Cardiac septum (tissue), 1 donor: ENCODE measurements at regions not wholly inside any gene's neighbourhood (a gene's known extent, or its start where the extent isn't known, plus 50 kb on each side); places are given as distances from the start of the nearest gene placed in this dataset.

Experiments
- DNase-seq: peaks from one replicate; pipeline ENCODE4 v3.0.0-alpha.2; 2020; ENCODE audit warnings: low spot score
- intact Hi-C: fragments of 100-400 bp; cut with DNase I; formaldehyde crosslinking; loops from one replicate; pipeline ENCODE4 v1.14.0; 2022
- donor health status: DM: no; HTN: no; CAD: no.

DNA sequence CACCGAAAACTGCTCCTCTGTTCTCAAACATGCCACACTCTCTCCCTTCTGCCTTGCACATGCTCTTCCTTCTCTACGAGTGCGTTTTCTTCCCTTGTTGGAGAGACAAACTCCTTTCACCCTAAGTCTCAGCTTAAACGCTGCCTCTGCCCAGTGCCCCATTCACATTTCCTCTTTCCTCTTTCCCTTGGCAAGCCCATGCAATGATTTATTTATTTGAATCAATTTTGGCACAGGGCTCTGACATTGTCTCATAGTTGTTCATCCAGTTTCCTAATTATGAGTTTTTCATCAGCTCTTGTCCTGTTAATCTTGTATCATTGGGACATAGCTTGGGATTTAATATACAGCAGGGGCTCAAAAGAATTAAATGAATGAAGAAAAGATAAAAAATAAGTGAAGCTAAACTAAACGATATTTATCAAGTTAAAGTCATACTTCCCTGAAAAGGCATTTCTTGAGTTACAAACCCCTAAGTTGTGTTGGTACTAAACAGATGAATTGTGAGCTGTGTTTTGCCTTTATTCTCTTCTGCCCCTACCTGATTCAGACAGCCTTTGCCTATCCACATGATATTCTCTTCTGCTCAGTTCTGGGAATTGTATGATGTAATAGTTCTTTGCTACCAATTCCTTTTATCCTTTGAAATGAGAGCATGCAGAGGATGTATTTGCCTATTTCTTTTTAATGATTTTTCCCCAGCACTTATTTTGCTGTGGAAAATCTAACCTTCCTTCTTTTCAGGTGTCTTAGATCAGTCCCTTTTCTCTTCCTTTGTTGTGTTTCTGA lies 704.4 kb downstream of the UTRN start:
- intact Hi-C loops: no loop called here

DNA sequence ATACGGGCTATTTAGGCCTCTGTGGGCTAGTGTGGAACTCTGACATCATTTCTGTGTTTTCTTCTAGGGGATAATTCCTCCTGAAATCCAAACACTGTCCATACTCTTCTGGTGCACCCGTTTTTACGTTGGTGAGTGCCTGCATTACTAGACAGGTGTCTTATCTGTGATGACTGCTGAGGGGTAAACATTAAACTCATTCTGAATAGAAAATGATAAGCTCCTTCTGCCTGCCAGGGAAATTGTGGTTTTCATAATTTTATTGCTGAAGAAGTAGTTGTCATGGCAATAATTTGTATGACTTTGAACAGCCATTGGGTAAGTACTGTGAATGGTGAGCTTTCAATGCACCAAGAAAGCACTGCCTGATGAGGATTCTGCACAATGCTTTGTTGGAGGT lies 705.6 kb downstream of the UTRN start:
- DNase-seq: no peak
- intact Hi-C loops: no loop called here

More for the DNA sequence above, 704.4 kb downstream of the UTRN start:
- DNase-seq: no peak

DNA sequence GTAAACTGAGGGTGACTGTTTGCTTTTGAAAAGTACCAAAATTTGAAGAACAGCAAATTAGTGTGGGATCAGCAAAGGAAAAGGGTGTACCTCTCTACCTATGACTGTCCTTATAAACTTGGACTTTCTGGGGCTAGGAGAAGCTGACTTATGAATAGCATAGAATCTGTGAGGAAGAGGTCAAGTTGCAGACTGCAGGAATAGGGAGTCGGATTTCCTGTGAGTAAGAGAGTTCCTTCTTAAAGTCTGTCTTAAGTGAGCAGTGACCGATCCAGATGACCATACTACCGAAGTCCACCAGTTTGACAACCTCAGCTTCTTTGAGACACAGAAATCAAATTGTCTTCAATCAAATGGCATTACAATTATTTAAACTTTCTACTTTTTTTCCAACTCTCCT lies 708.7 kb downstream of the UTRN start:
- DNase-seq: no peak
- intact Hi-C loops: no loop called here

DNA sequence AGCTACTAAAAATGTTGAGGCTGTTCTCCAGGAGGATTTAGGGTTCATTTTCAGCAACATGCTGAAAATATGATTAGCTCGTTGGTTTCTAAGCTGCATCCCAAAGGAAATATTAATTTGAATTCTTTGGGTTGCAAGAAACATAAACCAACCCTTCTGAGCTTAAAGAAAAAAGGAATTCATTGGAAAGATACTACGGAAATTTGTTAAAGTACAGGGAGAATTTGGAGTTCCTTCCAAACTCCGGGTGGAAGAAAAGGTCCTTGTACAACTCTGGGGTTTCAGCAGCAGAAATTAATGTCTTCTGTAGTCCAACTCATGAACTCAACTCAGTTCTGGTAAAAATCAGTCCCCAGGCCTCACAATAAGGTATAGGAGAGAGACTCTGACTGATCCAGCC lies 712.9 kb downstream of the UTRN start:
- intact Hi-C loops: no loop called here
- no peak for DNase-seq

DNA sequence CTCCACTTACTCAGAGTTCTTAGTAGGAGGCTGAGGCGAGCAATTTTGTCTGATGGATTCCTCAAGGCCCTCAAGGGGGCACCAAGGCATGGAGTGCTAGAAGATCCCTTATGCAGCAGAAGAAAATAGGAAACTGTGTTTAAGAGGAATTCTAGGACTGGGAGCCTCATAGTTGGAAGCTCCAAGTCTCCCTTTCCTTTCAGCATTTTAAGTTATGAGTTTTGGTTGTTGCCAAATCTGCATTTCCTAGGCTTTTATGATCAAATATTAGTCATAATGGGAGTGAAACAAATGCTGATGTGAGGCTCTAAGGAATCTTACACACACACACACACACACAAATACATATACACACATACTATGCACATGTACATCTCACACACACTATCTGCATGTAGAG lies 714.0 kb downstream of the UTRN start:
- intact Hi-C loops: no loop called here
- DNase-seq: no peak

DNA sequence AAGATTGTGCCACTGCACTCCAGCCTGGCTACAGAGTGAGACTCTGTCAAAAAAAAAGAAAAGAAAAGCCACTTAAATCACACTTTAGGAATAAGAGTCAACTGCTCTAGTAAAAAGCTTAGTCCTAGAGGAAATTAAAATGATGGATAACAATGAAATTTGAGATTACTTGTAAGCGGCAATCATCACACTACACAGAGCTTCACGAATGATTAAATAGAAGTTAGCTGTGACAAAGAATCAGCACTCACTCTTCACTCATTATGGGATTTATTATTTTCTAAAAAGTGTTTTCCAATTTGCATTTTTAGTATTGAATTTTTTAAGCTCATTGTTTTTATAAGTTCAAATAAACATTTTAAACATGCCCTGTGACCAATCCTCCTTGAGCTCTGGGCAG lies 718.0 kb downstream of the UTRN start:
- no peak for DNase-seq
- intact Hi-C loops: no loop called here

DNA sequence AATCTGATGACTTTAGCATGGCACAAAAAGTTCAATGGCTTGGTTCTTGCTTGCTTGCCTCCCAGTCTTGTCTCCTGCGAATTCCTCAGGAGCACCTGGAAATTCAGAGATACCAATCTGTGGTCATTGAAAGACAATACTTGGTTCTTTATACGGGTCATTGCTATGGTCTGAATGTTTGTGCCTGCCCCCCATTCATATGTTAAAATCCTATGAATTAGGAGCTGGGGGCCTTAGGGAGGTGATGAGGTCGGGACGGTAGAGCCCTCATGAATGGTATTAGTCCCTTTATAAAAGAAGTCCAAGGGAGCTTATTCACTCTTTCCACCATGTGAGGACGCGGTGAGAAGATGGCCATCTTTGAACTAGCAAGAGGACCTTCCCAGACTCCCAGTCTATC lies 721.8 kb downstream of the UTRN start:
- intact Hi-C loops: no loop called here
- no peak for DNase-seq

DNA sequence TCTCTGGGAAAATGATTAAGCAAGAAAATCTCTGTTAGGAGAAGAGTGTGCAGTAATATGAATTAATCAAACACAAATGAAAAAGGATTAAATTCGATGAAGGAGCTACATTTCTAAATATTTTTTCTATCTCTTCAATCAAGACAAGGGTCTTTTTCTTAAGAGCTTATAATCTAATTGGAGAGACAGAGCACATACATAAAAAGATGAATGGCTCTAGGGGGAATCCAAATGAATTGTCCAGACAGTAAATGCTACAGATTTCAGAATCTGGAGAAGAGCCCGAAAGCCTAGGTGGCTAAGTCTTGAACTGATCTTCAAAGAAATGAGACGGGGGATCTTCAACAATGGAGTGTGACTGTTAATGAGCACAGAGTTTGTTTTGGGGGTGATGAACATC lies 723.6 kb downstream of the UTRN start:
- intact Hi-C loops: no loop called here
- DNase-seq: no peak

DNA sequence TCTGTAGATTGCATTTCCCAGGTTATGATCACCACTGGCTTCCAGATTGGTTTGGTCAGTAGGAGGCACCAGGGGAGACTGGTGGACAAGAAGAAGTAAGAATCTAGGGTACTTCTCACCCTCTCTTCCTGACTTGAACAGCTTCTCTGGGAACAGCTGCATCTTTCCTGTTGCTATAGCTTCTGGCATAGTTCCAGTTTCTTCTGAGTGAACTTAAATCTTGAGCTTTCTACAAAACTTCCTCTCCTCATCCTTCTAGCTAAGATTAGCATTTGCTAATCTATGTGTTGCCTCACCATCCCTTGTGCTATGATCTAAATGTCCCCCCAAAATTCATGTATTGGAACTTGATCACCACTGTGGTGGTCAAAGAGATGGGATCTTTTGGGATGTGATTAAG lies 724.6 kb downstream of the UTRN start:
- intact Hi-C loops: no loop called here
- DNase-seq: no peak

DNA sequence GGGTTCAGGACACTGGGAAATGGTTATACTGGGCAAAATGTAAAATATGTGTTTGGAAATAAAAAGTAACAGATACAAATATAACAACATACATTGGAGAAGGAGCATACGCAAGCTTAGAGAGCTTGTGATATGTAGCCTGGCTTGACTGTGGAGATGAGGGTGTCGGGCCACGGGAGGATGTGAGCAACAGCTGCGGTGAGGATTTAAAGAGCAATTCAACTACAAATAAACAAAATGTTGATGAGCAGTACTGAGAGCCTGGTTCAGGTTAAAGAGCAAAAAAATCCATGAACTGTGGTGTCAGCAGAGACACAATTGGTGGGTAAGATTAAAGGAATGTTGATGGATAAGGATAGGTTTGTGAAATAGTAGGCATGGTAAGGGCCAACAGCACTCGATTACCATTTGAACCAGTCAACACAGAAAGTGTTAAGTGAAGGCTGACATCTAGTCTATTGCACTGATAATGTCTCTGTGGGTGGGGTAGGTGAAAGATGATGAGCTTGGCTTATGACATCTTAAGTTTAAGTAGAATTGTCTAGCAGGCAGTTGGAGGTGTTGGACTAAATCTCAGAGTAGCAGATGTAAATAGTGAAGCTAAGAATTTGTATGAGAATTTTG lies 723.2 kb downstream of the EPM2A start:
- DNase-seq: no peak
- intact Hi-C loops: no loop called here

DNA sequence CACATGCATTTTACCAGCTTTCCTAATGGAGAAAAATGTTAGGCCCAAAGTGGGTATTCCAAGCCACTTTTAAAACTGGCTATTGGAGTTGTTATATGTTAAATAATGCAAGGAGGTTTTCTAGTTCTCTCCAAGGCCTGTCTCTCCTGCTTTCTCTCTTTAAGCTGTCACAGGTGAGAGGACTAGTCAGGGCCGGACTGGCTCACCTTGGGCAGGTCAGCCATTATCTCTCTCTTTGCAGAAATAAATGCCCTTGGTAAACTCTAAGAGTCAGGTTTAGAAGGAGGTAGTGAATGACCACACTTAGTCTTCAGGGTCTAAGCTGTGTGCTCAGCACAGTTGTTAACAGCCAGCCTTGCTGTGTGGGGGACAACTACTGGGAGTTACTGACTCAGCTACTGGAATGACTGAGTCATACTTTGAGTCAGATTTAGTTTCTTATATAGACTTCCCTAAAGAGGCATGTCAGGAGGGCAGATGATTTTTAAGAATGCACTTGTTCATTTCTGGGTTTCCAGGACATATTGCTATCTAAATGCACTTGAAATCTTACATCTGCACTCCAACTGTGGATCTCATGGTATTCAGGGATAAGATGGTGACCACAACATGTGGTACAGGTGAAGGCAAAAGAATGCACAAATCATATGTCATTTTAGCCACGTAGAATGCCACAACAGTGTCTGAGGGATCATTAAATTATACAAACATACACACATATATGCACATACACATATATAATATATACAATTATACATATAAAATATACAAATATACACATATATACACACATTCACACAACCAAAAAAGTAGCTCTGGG lies 719.4 kb downstream of the EPM2A start:
- intact Hi-C loops: no loop called here
- DNase-seq: no peak

DNA sequence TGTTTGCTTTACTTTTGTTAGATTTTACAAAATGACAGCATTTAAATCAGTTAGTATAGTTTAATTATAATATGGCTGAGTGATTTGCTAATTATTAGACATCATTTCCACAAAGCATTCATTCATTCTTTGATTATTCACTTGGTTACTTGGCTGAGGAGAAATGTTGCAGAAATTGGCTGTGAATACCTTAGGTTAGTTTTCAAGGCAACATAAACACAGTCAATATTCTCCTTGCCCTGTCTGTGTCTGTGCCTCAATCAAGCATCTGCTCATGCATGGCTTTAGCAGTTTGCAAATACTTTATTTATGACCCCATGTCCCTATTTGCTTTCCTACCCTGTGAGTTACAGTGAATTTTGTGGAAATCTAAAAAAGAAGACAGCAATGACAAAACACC lies 718.3 kb downstream of the EPM2A start:
- DNase-seq: no peak
- intact Hi-C loops: no loop called here

DNA sequence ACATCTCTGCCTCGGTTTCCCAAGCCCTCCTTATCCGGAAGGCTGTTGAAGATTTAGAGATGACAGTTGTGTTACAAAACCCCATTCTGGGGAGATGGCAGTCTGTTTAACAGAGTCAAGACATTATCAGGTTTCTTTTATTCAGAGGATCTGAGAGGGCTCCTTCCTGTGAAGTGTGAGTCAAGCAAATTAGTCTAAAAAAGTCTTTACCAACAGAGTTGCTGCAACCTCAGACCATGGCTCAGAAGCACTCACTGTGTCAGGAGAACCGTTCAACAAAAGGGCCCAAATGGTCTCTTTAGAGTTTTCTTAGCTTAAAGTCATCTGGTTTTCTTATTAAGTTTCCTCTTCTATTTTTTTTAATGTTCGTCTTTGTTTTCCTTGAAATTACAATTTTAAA lies 717.8 kb downstream of the EPM2A start:
- DNase-seq: no peak
- intact Hi-C loops: no loop called here

DNA sequence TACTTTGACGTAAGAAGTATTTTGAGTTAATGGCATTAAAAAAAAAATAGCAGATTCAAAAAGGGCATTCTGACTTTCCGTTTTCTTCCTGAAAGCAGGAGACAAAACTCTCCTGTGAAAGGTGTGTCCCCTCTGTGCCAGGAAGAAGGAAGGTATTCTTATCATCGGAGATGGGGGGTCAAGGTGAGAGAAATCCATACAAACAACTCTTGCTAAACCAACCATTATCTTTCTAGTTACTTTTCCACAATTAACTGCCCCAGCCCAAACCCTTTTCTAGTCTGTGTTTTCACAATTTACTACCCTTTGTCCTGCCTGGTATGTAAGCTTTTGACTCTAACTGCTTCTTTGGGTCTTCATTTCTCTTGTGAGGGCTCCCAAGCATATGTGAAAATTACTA lies 717.3 kb downstream of the EPM2A start:
- intact Hi-C loops: no loop called here
- no peak for DNase-seq

DNA sequence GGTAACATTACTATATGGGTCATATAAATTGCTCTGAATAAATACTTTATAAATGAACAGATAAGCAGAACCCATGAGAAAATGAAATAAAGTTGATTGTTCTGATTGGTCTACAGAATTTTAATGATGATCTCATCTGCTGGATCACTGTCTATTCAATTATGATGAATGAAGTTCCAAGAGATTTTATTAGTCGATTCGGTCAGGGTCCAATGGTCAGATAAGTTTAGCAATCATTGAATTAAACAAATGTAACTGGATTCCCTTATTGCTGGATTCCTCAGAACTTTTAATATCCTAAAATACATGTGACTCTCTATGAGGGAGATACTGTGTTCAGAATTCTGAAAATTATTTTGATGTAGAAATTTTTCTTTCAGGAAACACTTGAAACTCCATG lies 715.2 kb downstream of the EPM2A start:
- DNase-seq: no peak
- intact Hi-C loops: loop anchor here (10.0 kb wide), 1 partner anchor 425 kb away; no protein-coding TSS in a partner anchor

DNA sequence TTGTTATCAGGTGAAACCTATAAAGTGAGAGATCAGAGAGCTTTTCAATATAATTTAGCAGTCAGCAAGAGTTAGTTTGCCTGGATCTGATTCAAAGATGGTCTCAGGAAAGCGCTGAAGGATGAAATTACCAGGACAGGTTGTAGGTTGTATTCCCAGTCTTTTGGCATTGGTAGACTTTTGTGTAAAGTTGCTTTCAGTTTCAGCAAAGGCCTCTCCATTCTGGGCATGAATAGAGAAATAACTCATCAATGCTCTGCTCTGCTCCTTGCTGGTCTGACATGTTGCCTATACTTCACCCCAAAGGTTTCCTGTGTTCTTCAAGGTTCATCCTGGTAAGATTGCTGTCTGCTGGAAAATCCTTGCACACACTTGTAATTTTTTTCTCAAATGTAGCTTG lies 714.8 kb downstream of the EPM2A start:
- DNase-seq: no peak
- intact Hi-C loops: loop anchor here (10.0 kb wide), 1 partner anchor 426 kb away; no protein-coding TSS in a partner anchor

DNA sequence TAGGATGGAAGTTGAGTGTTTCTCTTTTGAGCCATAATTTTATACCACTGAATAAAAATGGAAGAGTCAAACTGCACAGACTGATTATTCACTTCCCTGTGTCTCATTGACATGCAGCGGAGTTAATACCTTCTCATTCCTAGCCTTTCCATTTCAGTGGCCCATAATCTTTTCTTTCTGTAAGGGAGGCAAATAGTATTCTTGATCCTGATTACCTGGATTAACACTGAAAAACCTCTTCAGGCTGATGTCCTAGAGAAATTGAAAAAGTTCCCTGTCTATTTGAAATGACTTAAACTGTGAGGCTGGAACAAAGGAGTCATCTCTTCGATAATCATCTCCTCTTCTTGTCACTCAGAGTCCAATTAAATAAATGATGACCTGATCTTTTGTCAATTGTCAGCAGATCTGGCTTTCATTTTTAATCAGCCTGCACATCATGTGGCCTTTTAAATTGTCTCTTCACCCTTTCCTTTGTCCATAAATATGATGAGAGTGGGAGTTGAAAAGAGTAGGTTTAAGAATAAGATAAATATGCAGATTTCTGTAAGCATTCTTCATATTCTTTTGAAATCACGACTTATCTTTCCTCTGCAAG lies 713.0 kb downstream of the EPM2A start:
- no peak for DNase-seq
- intact Hi-C loops: loop anchor here (10.0 kb wide), 1 partner anchor 427 kb away; no protein-coding TSS in a partner anchor

DNA sequence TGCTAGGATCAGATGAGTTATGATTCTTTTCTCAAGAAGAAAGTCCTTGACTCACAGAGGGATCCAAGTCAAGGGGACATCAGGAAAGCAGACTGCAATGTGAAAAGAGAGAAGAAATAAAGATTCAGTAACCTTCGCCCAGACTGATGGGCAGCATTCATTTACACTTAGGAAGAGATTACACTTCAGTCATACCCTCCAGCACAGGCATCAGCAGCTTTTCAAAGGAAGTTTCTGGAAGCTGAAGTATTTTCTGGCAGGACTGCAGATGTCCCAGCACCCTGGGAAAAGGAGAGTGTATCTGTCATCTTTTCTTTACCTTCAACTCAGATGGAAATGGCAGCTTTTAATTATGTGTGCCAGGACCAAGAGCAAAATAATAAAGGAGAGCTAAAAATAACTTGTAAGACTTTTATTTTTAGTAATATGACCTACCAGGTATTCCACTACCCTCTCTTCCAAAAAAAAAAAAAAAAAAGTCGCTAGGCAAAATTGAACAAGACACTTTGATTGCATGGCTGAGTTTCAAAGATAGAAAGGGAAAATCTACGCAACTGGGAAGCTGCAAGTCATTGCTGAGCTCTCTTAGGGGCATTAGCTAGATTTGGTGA lies 712.1 kb downstream of the EPM2A start:
- DNase-seq: no peak
- intact Hi-C loops: loop anchor here (10.0 kb wide), 1 partner anchor 428 kb away; no protein-coding TSS in a partner anchor

DNA sequence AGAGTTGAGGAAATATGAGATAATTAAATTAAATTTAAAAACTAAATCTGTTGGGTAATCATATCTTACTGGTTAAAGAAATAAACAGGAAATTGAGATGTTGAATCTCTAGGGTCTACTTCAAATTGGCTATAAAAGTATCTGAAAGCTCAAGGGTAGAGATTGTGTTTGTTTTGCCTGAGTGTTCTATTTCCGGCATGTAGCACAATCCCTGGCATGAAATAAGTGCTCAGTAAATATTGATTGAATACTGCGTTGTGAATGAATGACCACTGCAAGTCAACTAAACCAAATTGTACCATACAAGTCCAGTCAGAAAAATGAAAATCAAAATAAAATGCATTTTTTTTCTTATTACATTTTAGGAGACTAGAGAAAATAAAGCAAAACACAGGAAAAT lies 709.8 kb downstream of the EPM2A start:
- no peak for DNase-seq
- intact Hi-C loops: loop anchor here (10.0 kb wide), 1 partner anchor 431 kb away; no protein-coding TSS in a partner anchor

DNA sequence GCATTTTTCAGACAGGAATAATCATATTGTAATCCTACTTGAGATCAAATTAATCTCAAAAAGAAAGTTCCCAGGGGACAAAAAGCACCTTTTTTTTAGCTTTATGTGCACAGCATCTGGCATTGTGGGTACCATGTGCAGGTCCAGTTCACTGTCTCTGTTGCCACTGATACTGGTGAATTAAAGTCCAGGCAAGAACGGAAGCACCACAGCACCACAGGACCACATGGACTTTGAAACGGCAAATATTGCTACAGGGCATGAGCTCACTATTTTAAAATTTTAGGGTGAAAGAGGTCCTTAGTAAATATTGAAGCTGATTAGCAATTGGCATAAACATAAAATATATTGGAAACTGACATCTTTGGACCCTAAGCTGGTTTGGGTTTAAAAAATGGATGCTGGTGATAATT lies 709.0 kb downstream of the EPM2A start:
- DNase-seq: no peak
- intact Hi-C loops: loop anchor here (10.0 kb wide), 1 partner anchor 431 kb away; no protein-coding TSS in a partner anchor
